HG02973 (cell line): ENCODE measurements at regions not wholly inside any gene's neighbourhood (a gene's known extent, or its start where the extent isn't known, plus 50 kb on each side); places are given as distances from the start of the nearest gene placed in this dataset.

ENCODE experiments used
- ATAC-seq: cut with Tn5 transposase; IDR thresholded peaks from one replicate; pipeline ENCODE4 v1.9.1; 2021; ENCODE audit warnings: moderate library complexity; ENCODE audit not compliant: unreplicated experiment

- ATAC-seq, result no peak
Measured at GRCh38 chr16:65445313-65446260, 323.7 kb upstream of the CDH11 start.

- ATAC-seq, result no peak
Measured at GRCh38 chr16:65441501-65441900, 319.6 kb upstream of the CDH11 start.

DNA sequence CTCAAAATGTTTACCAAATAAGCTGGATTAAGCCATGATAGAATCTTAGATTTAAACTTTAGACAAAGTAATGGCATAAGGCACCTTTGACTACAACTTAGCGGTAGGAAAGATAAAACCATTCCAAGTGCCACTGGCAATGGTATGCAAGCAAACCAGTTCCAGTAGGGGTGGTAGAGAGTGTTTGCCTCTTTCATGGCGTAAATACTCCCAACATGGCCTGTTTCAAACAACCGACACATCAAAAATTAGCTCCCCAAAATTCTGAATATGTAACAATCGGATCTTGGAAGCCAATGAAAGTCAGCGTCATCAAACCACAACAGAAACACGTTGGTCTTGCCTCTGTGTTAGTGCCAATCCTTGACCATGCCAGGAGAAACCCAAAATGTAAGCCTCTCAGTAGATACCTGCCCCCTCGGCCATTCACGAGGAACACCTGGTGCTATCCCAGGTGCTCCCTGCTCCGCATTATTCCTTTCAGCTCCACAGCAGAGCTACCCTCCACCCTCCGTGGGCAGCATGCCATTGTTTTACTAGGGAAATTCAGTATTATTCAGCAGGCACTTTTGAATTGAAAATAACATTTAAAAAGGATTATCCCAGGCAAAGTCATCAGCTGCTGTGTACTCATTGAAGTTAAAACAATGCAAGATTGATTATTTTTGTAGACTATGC is 307.8 kb upstream of the CDH11 start:
- no peak for ATAC-seq

- ATAC-seq, result no peak
Measured at GRCh38 chr16:65426484-65426883, 304.6 kb upstream of the CDH11 start.

DNA sequence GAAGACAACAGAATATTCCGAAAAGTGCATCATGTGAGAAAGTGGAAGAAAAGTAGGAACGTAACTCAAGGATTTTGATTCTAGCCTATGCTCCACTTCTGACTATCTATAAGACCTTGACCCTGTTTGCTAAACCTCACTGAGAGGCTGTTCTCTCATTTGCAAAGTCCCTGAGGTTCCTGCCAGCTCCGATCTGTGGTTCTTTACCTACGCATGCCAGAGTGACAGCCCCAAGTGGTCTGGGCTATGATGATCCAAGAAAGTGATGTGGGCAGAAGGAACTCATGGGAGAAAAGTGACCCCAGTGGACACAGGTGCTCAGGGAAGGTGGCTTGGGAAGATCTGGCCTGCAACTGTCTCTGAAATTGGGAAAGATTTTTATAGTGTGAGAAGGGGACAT is 301.1 kb upstream of the CDH11 start:
- no peak for ATAC-seq

DNA sequence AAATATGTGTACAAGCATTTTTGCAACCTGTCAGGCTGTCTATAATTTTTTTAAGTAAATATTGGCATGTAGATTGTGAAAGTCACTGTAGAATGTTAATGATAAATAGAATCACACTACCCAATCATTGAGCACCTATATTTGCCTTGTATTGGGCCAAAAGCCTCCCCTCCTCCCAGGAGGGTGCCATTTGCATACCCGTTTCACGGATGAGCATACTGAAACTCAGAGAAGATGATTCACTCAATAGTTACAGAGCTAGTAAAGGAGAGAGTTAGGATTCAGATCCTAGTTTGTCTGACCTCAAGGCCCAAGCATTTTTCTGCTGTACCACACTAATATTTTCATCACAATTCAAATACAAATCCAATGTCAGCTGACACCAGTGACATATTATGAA is 299.7 kb upstream of the CDH11 start:
- ATAC-seq, result no peak

GRCh38 chr16:65418435-65418834 is 296.6 kb upstream of the CDH11 start:
- no peak for ATAC-seq

DNA sequence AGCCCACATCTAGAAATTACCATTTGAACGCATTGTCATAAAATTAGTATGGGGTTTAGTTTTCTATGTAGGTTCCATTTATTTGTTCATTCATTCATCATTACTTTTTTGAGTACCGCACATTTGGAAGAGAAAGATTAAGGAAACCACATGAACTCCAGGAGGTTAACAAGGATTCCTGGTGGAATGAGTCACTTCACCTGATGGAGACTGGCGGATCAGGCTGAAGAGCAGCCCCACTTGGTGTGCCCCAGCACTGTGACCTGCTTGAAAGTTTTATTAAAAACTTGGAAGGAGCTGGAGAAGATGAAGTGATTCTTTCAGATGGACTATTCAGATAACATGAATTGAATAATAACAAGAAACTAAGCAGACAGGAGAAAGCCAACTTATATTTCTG is 293.6 kb upstream of the CDH11 start:
- no peak for ATAC-seq

DNA sequence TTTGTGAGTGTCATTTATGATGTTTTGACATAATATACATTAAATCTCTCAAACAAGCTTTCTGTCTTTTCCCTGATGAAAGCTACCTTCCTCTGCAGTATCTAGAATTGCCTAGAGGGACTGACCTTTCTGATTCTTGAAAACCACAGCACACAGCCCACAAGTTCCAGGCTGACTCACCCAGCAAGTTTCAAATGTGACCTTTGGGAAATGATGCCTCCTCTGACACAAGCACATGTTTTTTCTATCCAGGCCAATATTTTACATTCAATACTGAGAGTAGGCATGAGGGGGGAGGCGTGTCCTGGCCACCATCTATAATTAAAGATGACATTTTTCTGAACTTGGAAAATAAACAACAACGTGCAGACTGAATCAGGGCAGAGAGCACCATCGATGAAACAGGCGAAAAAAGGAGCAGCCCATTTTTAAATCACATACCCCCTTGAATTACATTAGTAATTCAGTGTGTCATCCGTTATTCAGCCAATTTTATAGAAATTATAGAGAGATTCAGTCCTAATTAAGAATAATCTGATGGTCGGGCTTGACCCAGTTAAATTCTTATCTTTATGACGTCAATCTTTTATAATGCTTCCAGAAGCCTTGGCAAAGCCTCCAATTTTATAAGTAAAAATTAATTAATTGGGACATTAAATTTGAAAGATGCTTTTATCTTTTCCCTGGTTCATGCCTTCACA is 292.6 kb upstream of the CDH11 start:
- ATAC-seq, result no peak

- ATAC-seq, result no peak
Measured at GRCh38 chr16:65413861-65414260, 292.0 kb upstream of the CDH11 start.

- ATAC-seq, result no peak
Measured at GRCh38 chr16:65410801-65411200, 288.9 kb upstream of the CDH11 start.

DNA sequence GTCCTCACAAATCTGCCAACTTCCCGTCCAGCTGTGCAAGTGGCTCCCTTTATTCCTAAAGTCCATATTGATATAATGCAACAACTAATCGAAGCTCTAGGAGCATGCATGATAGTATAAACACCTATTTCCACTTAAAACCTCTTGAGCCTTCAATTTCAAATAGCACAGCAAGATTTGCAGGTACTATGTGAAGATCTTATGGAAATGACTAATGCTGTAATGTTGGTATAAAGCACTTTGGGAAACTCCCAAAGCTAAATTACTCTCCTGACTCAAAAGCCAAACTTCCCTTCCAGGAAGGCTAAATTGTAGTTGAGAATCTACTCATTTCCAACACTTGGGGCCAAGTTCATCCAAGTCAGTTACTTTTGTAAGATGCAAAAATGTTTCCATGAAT is 287.6 kb upstream of the CDH11 start:
- ATAC-seq, result no peak

DNA sequence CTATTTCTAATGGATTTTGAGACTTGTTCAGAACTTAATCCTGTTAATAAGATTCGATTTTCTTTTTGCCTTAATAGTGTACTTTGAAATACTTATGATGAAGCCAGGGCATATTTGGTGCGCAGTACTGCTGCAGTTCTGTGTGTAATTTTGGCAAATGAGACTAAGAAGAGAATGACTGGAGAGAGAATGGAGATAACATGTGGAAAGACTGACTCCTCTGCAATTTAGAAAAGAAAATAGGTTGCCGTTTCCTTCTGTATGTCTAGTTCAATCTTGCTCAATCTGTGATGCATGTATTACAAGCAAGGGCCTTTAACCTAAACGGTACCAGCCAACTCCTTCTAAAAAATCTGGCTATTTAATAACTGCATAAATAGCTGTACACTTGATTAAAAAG is 285.1 kb upstream of the CDH11 start:
- ATAC-seq, result no peak

GRCh38 chr16:65406116-65406515 is 284.3 kb upstream of the CDH11 start:
- ATAC-seq, result no peak

- ATAC-seq, result no peak
Measured at GRCh38 chr16:65394281-65394680, 272.4 kb upstream of the CDH11 start.

- no peak for ATAC-seq
Measured at GRCh38 chr16:65392806-65393565, 271.1 kb upstream of the CDH11 start.

GRCh38 chr16:65388592-65388991 is 266.7 kb upstream of the CDH11 start:
- ATAC-seq, result no peak

DNA sequence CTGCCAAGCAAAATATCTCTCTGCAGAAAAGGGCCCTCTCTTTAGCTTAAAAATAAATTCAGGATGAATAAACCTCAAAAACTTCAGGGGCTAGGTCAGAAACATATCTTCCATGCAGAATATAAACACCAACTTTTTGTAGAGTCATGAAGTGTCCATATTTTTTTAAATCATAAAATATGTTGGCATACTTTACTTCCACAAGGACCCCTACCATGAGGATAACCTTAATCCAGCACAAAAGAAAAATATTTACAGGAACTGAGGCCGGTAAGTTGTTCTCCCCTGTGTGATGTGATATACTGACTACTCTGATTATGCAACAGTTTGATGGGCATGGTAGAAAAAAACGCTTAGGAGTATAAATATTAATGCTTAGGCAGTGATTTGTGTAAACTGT is 264.8 kb upstream of the CDH11 start:
- ATAC-seq, result no peak

DNA sequence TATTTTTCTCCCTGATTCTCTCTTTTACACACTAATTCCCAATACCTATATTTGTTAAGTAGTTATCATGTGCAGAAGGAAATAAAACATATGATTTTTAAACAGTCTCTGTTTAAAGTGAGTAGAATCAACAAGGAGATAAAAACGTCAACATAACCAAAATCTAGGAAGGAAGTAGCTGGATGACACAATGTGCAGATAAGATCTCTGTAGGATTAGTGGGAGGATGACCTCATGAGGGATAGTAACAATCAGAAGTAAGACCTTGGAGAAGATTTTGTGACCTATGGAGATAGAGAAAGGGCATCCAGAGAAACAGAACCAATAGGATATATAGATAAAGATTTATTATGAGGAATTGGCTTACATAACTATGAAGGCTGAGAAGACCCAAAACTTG is 262.6 kb upstream of the CDH11 start:
- no peak for ATAC-seq

- ATAC-seq, result no peak
Measured at GRCh38 chr16:65377195-65377594, 255.3 kb upstream of the CDH11 start.

DNA sequence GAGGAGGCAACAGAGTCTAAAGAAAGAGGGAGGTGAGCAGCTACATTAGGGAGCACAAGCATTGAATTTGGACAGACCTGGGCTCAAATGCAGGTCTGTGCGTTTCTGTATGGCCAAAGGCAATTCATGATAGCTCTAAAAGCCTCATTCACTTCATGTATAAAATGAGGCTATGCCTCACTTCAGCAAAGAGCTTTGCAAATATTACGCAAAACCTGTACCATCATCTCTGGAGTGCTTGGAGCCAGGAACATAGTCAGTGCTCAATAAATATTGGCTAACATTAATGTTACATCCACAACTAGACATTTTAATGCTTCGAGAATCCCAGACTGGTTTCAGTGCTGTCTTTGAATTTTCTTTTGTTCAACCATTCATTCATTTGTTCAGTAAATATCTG is 254.7 kb upstream of the CDH11 start:
- no peak for ATAC-seq
